Lung microvascular endothelial cell (primary cell): ENCODE measurements at regions not wholly inside any gene's neighbourhood (a gene's known extent, or its start where the extent isn't known, plus 50 kb on each side); places are given as distances from the start of the nearest gene placed in this dataset.

Source experiments
- DNase-seq, 2 donors: peaks; one replicate each; pipeline versions ENCODE4 v3.0.0 to v3.0.0-alpha.2; 2010; ENCODE audit warnings: low read depth in 2 of 2

GRCh38 chr15:93562395-93563123, 473.5 kb upstream of the RGMA start:
- no peak for DNase-seq

- no peak for DNase-seq
Measured at GRCh38 chr15:93557696-93558095, 468.7 kb upstream of the RGMA start.

- DNase-seq, result no peak
Measured at GRCh38 chr15:93553167-93553935, 464.3 kb upstream of the RGMA start.

- no peak for DNase-seq
Measured at GRCh38 chr15:93543093-93543492, 454.1 kb upstream of the RGMA start.

GRCh38 chr15:93527374-93528050, 438.5 kb upstream of the RGMA start:
- no peak for DNase-seq

- DNase-seq, result no peak
Measured at GRCh38 chr15:93524432-93524831, 435.4 kb upstream of the RGMA start.

- no peak for DNase-seq
Measured at GRCh38 chr15:93523481-93523880, 434.5 kb upstream of the RGMA start.

GRCh38 chr15:93520206-93520605, 431.2 kb upstream of the RGMA start:
- DNase-seq, result no peak

- DNase-seq, result no peak
Measured at GRCh38 chr15:93519599-93519998, 430.6 kb upstream of the RGMA start.

- no peak for DNase-seq
Measured at GRCh38 chr15:93517176-93517575, 428.2 kb upstream of the RGMA start.

- DNase-seq, result no peak
Measured at GRCh38 chr15:93515256-93516051, 426.4 kb upstream of the RGMA start.

- DNase-seq, result no peak
Measured at GRCh38 chr15:93506646-93507045, 417.6 kb upstream of the RGMA start.

GRCh38 chr15:93505506-93505905, 416.5 kb upstream of the RGMA start:
- DNase-seq, result no peak

GRCh38 chr15:93501946-93502345, 412.9 kb upstream of the RGMA start:
- no peak for DNase-seq

GRCh38 chr15:93500155-93500554, 411.1 kb upstream of the RGMA start:
- DNase-seq, result no peak

GRCh38 chr15:93497291-93497690, 408.3 kb upstream of the RGMA start:
- no peak for DNase-seq

- DNase-seq, result no peak
Measured at GRCh38 chr15:93496888-93497287, 407.9 kb upstream of the RGMA start.

GRCh38 chr15:93495799-93496637, 407.0 kb upstream of the RGMA start:
- DNase-seq, result no peak

- no peak for DNase-seq
Measured at GRCh38 chr15:93493172-93493571, 404.2 kb upstream of the RGMA start.

GRCh38 chr15:93491291-93491690, 402.3 kb upstream of the RGMA start:
- DNase-seq, result no peak

- no peak for DNase-seq
Measured at GRCh38 chr15:93488296-93488713, 399.3 kb upstream of the RGMA start.
